Upper lobe of right lung (tissue), 1 donor: ENCODE measurements at regions not wholly inside any gene's neighbourhood (a gene's known extent, or its start where the extent isn't known, plus 50 kb on each side); places are given as distances from the start of the nearest gene placed in this dataset.

Experiments
- ATAC-seq: fragments of 200-7000 bp; cut with Tn5 transposase; one replicate; pipeline ENCODE4 v1.9.1; 2020; ENCODE audit warnings: mild to moderate bottlenecking, moderate library complexity
- DNase-seq: peaks from one replicate; pipeline ENCODE4 v3.0.0-alpha.2; 2020
- H3K27ac ChIP-seq: fragments of 200-600 bp; one replicate; pipeline ENCODE4 v1.8.0; 2022
- H3K27me3 ChIP-seq: fragments of 200-600 bp; one replicate; pipeline ENCODE4 v1.8.0; 2022; ENCODE audit warnings: mild to moderate bottlenecking
- H3K36me3 ChIP-seq: fragments of 200-600 bp; one replicate; pipeline ENCODE4 v1.8.0; 2022
- H3K4me1 ChIP-seq: fragments of 200-600 bp; one replicate; pipeline ENCODE4 v1.8.0; 2022
- H3K4me3 ChIP-seq: fragments of 200-600 bp; one replicate; pipeline ENCODE4 v1.8.0; 2022; ENCODE audit warnings: mild to moderate bottlenecking
- H3K9me3 ChIP-seq: fragments of 200-600 bp; one replicate; pipeline ENCODE4 v1.8.0; 2022
- intact Hi-C: fragments of 100-400 bp; cut with DNase I; formaldehyde crosslinking; loops from one replicate; pipeline ENCODE4 v1.11.0; 2022
- TF ChIP-seq, protein P1 (sequence below): fragments of 200-600 bp; IDR thresholded peaks from one replicate; pipeline ENCODE4 v1.8.0; 2022; ENCODE audit warnings: antibody characterized with exemption
- donor health status: DM: no; HTN: yes; CAD: no; lungs with severe emphysema.

- Histone ChIP-seq H3K27me3 (no peaks in the 10 kb centered on the region), H3K36me3 (no peaks in the 10 kb centered on the region), H3K4me1 (no peaks in the 10 kb centered on the region), H3K9me3 (no peaks in the 10 kb centered on the region), H3K4me3 (no peak overlapping the region), H3K27ac (no peak overlapping the region)
- DNase-seq (no peak), ATAC-seq (no peak)
- intact Hi-C loops: no loop called here
- TF ChIP-seq, protein P1, sequence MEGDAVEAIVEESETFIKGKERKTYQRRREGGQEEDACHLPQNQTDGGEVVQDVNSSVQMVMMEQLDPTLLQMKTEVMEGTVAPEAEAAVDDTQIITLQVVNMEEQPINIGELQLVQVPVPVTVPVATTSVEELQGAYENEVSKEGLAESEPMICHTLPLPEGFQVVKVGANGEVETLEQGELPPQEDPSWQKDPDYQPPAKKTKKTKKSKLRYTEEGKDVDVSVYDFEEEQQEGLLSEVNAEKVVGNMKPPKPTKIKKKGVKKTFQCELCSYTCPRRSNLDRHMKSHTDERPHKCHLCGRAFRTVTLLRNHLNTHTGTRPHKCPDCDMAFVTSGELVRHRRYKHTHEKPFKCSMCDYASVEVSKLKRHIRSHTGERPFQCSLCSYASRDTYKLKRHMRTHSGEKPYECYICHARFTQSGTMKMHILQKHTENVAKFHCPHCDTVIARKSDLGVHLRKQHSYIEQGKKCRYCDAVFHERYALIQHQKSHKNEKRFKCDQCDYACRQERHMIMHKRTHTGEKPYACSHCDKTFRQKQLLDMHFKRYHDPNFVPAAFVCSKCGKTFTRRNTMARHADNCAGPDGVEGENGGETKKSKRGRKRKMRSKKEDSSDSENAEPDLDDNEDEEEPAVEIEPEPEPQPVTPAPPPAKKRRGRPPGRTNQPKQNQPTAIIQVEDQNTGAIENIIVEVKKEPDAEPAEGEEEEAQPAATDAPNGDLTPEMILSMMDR: no peak
Observed at GRCh38 chr2:226619707-226620106, 179.9 kb downstream of the IRS1 start.

GRCh38 chr2:226618875-226619605 is 180.6 kb downstream of the IRS1 start:
- Histone ChIP-seq H3K4me3 (no peak overlapping the region), H3K4me1 (no peaks in the 10 kb centered on the region), H3K9me3 (no peaks in the 10 kb centered on the region), H3K27me3 (no peaks in the 10 kb centered on the region), H3K27ac (no peak overlapping the region), H3K36me3 (no peaks in the 10 kb centered on the region)
- ATAC-seq (no peak), DNase-seq (no peak)
- intact Hi-C loops: no loop called here
- TF ChIP-seq, protein P1: no peak

DNA sequence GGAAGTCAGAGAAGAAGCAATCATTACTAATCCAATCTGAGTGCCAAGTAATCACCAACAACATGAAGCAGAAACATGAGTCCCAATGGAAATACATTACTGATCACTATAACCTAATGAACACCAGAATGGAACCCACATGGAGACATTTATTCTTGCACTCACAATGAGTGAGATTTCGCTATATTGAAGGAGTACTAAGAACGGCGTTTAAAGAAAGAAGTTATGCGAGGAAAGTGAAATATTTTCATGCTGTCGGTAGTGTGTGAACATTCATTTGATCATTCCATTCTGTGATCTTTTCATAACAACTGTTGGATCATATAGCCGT is 181.1 kb downstream of the IRS1 start:
- no peaks in the 10 kb centered on the region for H3K27me3 ChIP-seq
- H3K27ac ChIP-seq: no peak overlapping the region
- ATAC-seq (no peak), DNase-seq (no peak)
- no peaks in the 10 kb centered on the region for H3K4me1 ChIP-seq
- intact Hi-C loops: no loop called here
- TF ChIP-seq, protein P1: no peak
- no peaks in the 10 kb centered on the region for H3K9me3 ChIP-seq
- H3K4me3 ChIP-seq: no peak overlapping the region
- no peaks in the 10 kb centered on the region for H3K36me3 ChIP-seq

GRCh38 chr2:226615891-226616290 is 183.7 kb downstream of the IRS1 start:
- no peak overlapping the region for H3K4me3 ChIP-seq
- TF ChIP-seq, protein P1: no peak

GRCh38 chr2:226611944-226612318 is 187.7 kb downstream of the IRS1 start:
- TF ChIP-seq, protein P1: no peak
- DNase-seq (no peak), ATAC-seq (no peak)
- Histone ChIP-seq H3K9me3 (no peaks in the 10 kb centered on the region), H3K4me1 (no peaks in the 10 kb centered on the region), H3K36me3 (no peaks in the 10 kb centered on the region), H3K4me3 (no peak overlapping the region), H3K27ac (no peak overlapping the region), H3K27me3 (no peaks in the 10 kb centered on the region)
- intact Hi-C loops: no loop called here

More at GRCh38 chr2:226615891-226616290, 183.7 kb downstream of the IRS1 start:
- Histone ChIP-seq H3K9me3 (no peaks in the 10 kb centered on the region), H3K27me3 (no peaks in the 10 kb centered on the region), H3K4me1 (no peaks in the 10 kb centered on the region), H3K36me3 (no peaks in the 10 kb centered on the region), H3K27ac (no peak overlapping the region)
- intact Hi-C loops: no loop called here
- ATAC-seq (no peak), DNase-seq (no peak)
